Astrocyte of the cerebellum (primary cell): ENCODE measurements at regions not wholly inside any gene's neighbourhood (a gene's known extent, or its start where the extent isn't known, plus 50 kb on each side); places are given as distances from the start of the nearest gene placed in this dataset.

Source experiments
- DNase-seq: peaks from one replicate; pipeline ENCODE4 v3.0.0-alpha.2; 2011; ENCODE audit warnings: low read depth
- H3K4me3 ChIP-seq: 2 replicates; pipeline ENCODE4 v1.5.1; 2011; ENCODE audit warnings: mild to moderate bottlenecking, low read depth, low read length, moderate library complexity
- in situ Hi-C: cut with HindIII; loops from 2 replicates; pipeline ENCODE4 v1.10.0; 2017; ENCODE audit warnings: low sequenced_read_pairs
- TF ChIP-seq, protein P1 (sequence below): IDR thresholded peaks from 2 replicates; pipeline ENCODE4 v1.5.1; 2012; ENCODE audit warnings: low read length, low read depth, moderate library complexity, mild to moderate bottlenecking; ENCODE audit errors: missing control alignments

DNA sequence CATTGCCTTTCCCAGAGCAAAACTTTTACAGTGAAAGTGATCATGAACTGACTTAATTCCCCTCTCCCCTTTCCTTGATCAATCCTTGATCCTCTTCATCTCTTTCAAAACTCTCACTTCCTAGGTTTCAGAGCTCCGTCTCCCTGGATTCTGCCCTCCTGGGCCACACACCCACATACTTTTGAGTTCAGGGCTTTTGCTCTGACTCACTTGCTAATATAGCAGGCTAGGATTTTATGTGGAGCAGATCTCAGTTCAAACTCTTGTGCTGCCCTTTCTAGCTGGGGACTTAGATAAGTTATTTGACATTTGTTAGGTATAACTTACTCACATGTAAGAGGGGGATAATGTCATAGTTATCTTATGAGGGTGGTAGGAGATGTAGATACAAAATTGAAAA, 109.1 kb upstream of the MLIP start:
- TF ChIP-seq, protein P1, sequence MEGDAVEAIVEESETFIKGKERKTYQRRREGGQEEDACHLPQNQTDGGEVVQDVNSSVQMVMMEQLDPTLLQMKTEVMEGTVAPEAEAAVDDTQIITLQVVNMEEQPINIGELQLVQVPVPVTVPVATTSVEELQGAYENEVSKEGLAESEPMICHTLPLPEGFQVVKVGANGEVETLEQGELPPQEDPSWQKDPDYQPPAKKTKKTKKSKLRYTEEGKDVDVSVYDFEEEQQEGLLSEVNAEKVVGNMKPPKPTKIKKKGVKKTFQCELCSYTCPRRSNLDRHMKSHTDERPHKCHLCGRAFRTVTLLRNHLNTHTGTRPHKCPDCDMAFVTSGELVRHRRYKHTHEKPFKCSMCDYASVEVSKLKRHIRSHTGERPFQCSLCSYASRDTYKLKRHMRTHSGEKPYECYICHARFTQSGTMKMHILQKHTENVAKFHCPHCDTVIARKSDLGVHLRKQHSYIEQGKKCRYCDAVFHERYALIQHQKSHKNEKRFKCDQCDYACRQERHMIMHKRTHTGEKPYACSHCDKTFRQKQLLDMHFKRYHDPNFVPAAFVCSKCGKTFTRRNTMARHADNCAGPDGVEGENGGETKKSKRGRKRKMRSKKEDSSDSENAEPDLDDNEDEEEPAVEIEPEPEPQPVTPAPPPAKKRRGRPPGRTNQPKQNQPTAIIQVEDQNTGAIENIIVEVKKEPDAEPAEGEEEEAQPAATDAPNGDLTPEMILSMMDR = no peak
- in situ Hi-C loops = no loop called here
- no peak for DNase-seq
- H3K4me3 ChIP-seq = no peak overlapping the region

DNA sequence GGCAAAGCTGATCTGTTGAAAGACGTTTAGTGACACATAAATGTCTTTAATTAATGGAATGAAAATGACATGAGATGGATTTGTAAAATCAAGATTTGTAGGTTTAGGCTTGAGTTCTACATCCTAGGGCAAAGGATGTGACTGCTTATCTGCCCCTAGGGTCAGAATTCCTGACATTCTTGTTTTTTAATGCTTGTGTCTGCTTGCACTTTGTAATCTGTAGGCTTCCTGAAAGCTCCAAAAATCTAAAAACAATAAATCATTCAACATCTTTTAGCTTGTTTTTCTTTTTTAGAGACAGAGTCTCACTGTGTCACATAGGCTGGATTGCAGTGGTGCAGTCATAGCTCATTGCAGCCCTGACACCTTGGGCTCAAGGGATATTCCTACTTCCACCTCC, 107.9 kb upstream of the MLIP start:
- TF ChIP-seq, protein P1 = no peak
- in situ Hi-C loops = no loop called here
- DNase-seq = no peak
- no peak overlapping the region for H3K4me3 ChIP-seq

DNA sequence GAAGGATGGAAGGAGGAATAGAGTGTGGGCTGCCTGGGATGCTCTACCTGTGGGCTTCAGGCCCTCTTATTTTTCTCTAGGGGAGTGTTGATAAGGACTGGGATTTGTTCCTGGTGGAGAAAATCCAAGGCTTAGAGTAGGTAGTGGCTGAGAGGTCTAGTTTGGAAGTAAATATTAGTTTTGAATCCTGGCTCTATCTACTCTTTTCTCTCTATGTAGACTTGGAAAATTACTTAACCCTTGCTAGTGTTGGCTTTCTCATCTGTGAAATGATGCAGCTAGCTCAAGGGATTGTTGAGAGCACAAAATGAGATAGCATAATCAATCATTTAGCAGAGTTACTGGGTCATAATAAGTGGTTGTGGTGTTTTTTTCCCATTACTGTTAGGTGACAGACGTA, 102.7 kb upstream of the MLIP start:
- no peak overlapping the region for H3K4me3 ChIP-seq
- no peak for DNase-seq
- TF ChIP-seq, protein P1 = no peak
- in situ Hi-C loops = no loop called here

DNA sequence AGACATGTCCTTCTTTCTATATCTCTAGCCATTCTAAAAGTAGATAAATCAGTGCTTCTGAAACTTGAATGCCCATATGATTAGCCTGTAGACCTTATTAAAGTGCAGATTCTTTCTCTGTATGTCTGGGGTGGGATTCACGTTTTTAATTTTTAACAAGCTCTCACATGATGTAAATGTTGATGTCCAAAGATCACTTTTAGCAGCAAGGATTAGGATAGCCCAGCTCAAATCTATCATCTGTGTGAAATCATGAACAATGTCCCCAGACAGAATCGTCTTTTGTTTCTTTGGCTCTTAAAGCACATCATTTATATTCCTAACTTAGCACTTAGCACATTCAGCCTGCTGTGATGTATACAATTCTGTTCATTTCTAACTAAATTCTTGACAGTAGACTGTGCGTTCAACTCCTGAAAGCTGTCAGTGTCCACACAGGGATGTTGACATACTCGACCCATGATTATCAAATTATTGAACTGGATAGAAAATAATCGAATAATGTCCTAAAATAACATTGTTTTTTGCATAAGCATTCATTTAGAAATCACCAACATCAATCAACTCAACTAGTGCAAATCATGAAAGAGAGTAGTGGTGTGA, 102.1 kb upstream of the MLIP start:
- TF ChIP-seq, protein P1 = no peak
- DNase-seq = no peak
- in situ Hi-C loops = no loop called here
- H3K4me3 ChIP-seq = no peak overlapping the region

DNA sequence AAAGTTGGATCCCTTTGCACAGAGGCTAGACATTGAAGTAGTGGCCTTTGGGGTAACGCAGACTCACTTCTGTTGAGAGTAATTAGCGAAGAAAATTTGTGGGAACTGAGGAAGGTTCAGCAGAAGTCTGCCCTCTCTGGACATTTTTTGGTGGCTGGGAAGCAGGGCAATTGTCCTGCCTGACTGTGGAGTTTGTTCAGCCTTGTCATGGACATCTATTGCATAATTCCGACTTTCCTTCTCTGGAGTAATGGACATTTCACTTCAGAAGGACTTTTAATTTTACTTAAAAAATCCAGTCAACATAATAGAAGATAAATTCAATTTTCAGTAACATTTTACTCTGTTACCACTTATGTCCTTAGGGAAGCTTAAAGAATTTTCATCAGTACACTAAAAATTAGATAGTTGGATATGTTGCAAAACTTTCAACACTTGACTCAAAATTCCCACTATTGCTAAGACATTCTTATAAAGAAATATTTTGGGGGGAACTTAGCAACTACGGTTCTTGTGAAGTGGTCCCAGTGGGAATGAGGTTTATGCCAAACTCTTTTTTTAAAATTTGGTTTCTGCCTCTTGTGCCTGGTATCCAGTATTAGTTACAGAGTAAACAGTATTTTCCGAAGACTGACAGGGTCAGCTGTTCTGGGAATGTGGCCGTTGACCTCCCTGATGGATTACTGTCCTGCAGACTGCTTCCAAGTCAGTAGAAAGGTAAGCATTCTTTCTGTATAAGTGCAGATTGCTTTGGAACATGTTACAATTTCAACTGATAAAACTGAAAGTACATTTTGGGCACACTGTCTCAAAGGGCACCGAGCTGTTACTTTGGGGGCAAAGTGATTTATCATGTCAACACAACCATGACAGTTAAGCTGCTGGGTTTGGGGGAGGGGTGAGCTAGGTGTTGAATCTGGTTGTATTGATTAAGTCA, 100.6 kb upstream of the MLIP start:
- in situ Hi-C loops = no loop called here
- peak overlapping the region; percentile 6 for H3K4me3 ChIP-seq
- TF ChIP-seq, protein P1 = no peak
- peak; percentile 24 for DNase-seq

DNA sequence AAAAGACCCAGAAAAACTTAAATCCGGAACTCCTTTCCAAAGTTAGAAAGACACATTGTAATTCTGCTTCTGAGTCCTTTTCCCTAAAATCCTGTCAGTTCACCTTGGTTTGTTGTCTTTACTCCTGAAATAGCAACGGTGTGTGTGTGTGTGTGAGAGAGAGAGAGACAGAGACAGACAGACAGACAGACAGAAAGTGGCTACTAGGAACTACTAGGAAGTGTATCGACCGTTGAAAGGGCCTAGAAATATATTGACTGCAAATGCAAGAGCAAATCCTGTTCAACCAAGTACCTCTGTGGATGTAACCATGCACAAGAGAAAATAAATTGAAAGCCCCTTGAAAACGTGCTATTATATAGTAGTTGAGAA, 100.0 kb upstream of the MLIP start:
- in situ Hi-C loops = no loop called here
- TF ChIP-seq, protein P1 = no peak
- no peak overlapping the region for H3K4me3 ChIP-seq
- DNase-seq = no peak
